Activated CD4-positive, alpha-beta T cell treated with anti-CD3 and anti-CD28 coated beads, Interleukin-2, amount 50 U/mL, for 4 hours (primary cell): ENCODE measurements at regions not wholly inside any gene's neighbourhood (a gene's known extent, or its start where the extent isn't known, plus 50 kb on each side); places are given as distances from the start of the nearest gene placed in this dataset.

Experiments
- DNase-seq, 2 experiments: peaks; one replicate each; pipeline ENCODE4 v3.0.0-alpha.2; 2020

- DNase-seq: no peak
These were observed 59.7 kb upstream of the TCF20 start for GRCh38 chr22:42330170-42330569.

GRCh38 chr22:42329504-42329903 is 59.1 kb upstream of the TCF20 start:
- no peak for DNase-seq

- no peak for DNase-seq
These were observed 58.3 kb upstream of the TCF20 start for GRCh38 chr22:42328784-42329145.

- DNase-seq: peak in 1 of 2 experiments; percentile 25
These were observed 57.8 kb upstream of the TCF20 start for GRCh38 chr22:42328130-42328783.

- DNase-seq: no peak
These were observed 57.1 kb upstream of the TCF20 start for GRCh38 chr22:42327462-42328129.

GRCh38 chr22:42326801-42327200 is 56.3 kb upstream of the TCF20 start:
- DNase-seq: no peak

GRCh38 chr22:42326301-42326700 is 55.8 kb upstream of the TCF20 start:
- DNase-seq: no peak

- DNase-seq: no peak
These were observed 54.7 kb upstream of the TCF20 start for GRCh38 chr22:42324990-42325710.

GRCh38 chr22:42324566-42324965 is 54.1 kb upstream of the TCF20 start:
- DNase-seq: no peak

GRCh38 chr22:42323971-42324370 is 53.5 kb upstream of the TCF20 start:
- DNase-seq: no peak

- DNase-seq: no peak
These were observed 52.1 kb upstream of the TCF20 start for GRCh38 chr22:42322562-42322926.

- DNase-seq: no peak
These were observed 51.6 kb upstream of the TCF20 start for GRCh38 chr22:42321908-42322561.

GRCh38 chr22:42320443-42321416 is 50.3 kb upstream of the TCF20 start:
- DNase-seq: no peak
